ENCODE measurements at regions not wholly inside any gene's neighbourhood (a gene's known extent, or its start where the extent isn't known, plus 50 kb on each side); places are given as distances from the start of the nearest gene placed in this dataset.
"Not testable (repeated sequence)": the region's sequence is repeated elsewhere in the genome, so short reads cannot be mapped to it uniquely, and the experiment has no call there.

DNA sequence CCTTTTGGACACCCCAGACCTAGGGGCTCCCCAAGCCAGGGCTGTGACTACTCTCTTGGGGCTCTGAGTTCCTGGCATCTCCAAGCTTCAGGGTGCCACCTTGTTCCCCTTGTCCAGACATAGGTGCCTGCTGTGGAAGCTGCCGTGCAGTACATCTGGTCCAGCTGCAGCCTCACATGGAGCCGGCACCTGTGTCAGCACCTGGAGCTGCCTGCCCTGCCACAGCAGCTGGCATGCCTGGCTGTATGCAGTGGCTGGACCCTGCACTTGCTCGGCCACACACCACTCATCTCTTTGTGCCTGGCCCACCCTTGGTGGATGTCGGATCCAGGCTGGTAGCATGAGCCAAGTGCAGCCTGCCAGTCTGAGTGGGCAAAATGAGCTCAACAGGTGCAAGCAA lies 775.8 kb downstream of the CDH11 start:
- Histone ChIP-seq H3K36me3 (ENCODE audit: insufficient read depth, low read length) (no peaks in the 10 kb centered on the region), H3K9ac (ENCODE audit: low read depth, low read length) (no peak overlapping the region), H3K9me3 (ENCODE audit: control insufficient read depth, insufficient read depth, low read length) (no peaks in the 10 kb centered on the region), H3K4me1 (ENCODE audit: insufficient read depth, low read length) (no peaks in the 10 kb centered on the region)

DNA sequence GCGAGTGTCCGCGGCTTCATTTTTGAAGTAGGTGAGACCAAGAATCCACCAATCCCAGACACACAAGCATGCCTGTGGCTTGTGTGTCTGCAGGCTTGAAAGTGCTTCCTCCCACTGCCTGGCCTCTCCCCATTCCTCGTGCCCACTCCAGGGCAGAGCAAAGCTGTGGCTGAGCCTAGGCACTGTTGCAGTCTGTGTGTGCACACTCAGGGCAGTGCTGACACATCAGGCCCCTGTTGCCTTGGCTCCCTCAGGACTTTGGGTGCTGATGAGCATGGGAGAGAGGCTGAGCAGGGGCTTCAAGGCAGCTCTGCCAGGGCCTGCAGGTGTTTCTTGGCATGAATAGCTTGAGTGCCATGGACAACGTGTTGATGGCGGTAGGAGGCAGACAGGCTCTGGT lies 776.7 kb downstream of the CDH11 start:
- H3K9ac ChIP-seq (ENCODE audit: low read depth, low read length), result no peak overlapping the region
- no peaks in the 10 kb centered on the region for H3K36me3 ChIP-seq (ENCODE audit: insufficient read depth, low read length)
- H3K9me3 ChIP-seq (ENCODE audit: control insufficient read depth, insufficient read depth, low read length), result no peaks in the 10 kb centered on the region
- no peaks in the 10 kb centered on the region for H3K4me1 ChIP-seq (ENCODE audit: insufficient read depth, low read length)

DNA sequence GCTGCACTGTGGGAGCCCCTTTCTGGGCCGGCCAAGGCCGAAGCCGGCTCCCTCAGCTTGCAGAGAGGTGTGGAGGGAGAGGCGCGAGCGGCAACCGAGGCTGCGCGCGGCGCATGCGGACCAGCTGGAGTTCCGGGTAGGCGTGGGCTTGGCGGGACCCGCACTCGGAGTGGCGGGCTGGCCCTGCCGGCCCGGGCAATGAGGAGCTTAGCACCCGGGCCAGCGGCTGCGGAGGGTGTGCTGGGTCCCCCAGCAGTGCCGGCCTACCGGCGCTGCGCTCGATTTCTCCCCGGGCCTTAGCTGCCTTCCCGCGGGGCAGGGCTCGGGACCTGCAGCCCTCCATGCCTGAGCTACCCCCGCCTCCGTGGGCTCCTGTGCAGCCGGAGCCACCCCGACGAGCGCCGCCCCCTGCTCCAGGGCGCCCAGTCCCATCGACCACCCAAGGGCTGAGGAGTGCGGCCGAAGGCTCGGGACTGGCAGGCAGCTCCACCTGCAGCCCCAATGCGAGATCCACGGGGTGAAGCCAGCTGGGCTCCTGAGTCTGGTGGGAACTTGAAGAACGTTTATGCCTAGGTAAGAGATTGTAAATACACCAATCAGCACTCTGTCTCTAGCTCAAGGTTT lies 777.9 kb downstream of the CDH11 start:
- H3K36me3 ChIP-seq (ENCODE audit: insufficient read depth, low read length); H3K4me1 ChIP-seq (ENCODE audit: insufficient read depth, low read length); H3K9ac ChIP-seq (ENCODE audit: low read depth, low read length); H3K9me3 ChIP-seq (ENCODE audit: control insufficient read depth, insufficient read depth, low read length): not testable (repeated sequence)

DNA sequence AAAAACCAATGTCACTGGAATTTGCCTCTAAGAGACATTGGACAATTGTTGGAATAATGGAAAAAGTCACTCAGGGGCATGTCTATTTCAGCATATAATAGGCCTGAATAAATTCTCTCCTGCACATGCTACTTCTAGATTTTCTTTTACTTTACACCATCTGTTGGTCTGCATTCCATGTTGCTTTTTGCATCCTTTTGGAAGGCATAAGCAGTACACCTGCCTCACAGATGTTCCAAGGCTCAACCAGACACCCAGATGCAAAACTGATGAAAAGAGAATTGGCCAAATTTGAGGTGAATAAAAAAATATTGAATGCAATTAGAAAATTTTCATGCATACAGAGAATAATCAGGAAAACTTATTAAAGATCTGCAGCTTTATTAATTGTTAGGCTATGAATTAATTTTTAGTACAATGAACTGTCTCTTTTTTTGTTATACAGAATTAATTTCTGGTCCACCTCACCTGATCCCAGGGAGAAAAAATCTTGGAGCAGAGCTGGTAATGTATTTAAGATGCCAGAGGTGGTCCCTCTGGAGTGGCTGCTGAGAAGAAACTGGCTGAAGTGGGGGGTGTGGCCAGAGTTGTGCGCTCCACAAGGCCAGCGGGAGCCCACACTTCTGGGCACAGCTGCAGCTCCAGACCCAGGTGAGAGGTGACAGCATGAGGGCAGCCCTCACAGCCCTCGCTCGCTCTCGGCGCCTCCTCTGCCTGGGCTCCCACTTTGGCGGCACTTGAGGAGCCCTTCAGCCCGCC lies 778.6 kb downstream of the CDH11 start:
- H3K36me3 ChIP-seq (ENCODE audit: insufficient read depth, low read length), result no peaks in the 10 kb centered on the region
- H3K9ac ChIP-seq (ENCODE audit: low read depth, low read length), result no peak overlapping the region
- no peaks in the 10 kb centered on the region for H3K4me1 ChIP-seq (ENCODE audit: insufficient read depth, low read length)
- no peaks in the 10 kb centered on the region for H3K9me3 ChIP-seq (ENCODE audit: control insufficient read depth, insufficient read depth, low read length)

DNA sequence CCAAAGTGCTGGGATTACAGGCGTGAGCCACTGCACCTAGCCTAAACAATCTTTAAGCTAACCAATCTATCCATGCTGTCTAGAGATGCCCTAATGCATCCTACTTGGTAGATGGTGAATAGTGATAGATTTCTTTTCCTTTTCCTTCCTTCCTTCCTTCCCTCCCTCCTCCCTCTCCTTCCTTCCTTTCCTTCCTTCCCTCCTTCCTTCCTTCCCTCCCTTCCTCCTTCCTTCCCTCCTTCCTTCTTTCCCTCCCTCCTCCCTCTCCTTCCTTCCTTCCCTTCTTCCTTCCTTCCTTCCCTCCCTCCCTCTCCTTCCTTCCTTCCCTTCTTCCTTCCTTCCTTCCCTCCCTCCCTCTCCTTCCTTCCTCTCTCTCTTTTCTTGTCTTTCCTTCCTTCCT lies 780.5 kb downstream of the CDH11 start:
- not testable (repeated sequence) for H3K36me3 ChIP-seq (ENCODE audit: insufficient read depth, low read length); H3K9me3 ChIP-seq (ENCODE audit: control insufficient read depth, insufficient read depth, low read length); H3K9ac ChIP-seq (ENCODE audit: low read depth, low read length); H3K4me1 ChIP-seq (ENCODE audit: insufficient read depth, low read length)

DNA sequence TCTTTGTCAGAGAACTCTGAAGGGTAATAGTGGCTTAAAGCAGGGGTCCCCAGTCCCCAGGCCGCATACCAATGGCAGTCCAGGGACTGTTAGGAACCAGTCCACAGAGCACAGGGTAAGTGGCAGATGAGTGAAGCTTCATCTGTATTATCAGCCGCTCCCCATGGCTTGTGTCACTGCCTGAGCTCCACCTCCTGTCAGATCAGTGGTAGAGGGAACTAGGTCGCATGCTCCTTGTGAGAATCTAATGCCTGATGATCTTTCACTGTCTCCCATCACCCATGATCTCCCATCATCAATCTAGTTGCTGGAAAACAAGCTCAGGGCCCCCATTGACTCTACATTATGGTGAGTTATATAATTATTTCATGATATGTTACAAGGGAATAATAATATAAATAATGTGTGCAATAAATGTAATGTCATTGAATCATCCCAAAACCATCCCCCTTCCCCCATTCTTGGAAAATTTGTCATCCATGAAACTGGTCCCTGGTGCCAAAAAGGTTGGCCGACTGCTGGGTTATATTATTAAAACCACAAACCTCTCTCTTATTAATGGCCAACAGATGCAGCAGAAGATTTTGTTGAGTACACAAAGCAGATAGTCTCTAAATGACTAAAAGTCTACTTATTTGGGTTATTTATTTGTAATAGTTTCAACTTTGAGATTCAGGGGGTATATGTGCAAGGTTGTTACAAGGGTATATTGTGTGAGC lies 782.7 kb downstream of the CDH11 start:
- Histone ChIP-seq H3K9me3 (ENCODE audit: control insufficient read depth, insufficient read depth, low read length) (no peaks in the 10 kb centered on the region), H3K4me1 (ENCODE audit: insufficient read depth, low read length) (no peaks in the 10 kb centered on the region), H3K36me3 (ENCODE audit: insufficient read depth, low read length) (no peaks in the 10 kb centered on the region), H3K9ac (ENCODE audit: low read depth, low read length) (no peak overlapping the region)

DNA sequence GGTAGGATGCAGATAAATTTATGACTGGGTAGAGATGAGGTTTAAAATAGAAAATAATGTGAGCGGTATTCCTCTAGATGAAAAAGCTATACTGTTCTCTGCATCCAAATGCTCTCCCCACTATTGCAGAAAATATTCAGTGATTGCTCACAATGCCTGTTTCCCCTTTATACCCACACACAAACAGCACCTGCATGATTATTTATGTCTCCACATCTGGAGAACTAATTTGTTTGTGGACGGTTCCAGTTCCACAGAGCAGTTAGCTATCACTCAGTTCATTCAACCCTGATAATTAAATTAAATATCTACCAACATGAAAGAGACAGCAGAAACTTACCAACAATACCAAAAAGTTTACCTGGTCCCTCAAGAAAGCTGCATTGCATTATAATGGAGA lies 800.0 kb downstream of the CDH11 start:
- H3K36me3 ChIP-seq (ENCODE audit: insufficient read depth, low read length), result no peaks in the 10 kb centered on the region
- H3K9me3 ChIP-seq (ENCODE audit: control insufficient read depth, insufficient read depth, low read length), result no peaks in the 10 kb centered on the region
- H3K9ac ChIP-seq (ENCODE audit: low read depth, low read length), result no peak overlapping the region
- H3K4me1 ChIP-seq (ENCODE audit: insufficient read depth, low read length), result no peaks in the 10 kb centered on the region

DNA sequence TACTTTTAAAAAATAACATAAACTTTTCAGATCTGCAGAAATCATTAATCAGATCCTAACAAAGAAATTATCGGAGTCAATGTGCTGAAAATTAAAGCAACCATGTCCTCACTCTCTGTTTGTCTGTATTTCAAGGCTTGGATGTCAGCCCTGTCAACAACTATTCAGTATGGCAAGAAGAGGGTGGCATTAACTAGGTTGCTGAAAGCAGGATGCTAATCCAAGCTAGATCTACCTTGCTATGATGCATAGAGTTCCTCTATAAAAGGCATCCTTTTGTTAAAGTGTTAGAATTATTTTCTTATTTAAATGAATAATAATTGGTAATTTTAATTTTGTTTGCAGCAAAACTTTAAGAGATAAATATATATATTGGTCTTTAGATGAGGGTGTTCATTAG lies 800.8 kb downstream of the CDH11 start:
- Histone ChIP-seq H3K4me1 (ENCODE audit: insufficient read depth, low read length) (no peaks in the 10 kb centered on the region), H3K9me3 (ENCODE audit: control insufficient read depth, insufficient read depth, low read length) (no peaks in the 10 kb centered on the region), H3K36me3 (ENCODE audit: insufficient read depth, low read length) (no peaks in the 10 kb centered on the region), H3K9ac (ENCODE audit: low read depth, low read length) (no peak overlapping the region)

DNA sequence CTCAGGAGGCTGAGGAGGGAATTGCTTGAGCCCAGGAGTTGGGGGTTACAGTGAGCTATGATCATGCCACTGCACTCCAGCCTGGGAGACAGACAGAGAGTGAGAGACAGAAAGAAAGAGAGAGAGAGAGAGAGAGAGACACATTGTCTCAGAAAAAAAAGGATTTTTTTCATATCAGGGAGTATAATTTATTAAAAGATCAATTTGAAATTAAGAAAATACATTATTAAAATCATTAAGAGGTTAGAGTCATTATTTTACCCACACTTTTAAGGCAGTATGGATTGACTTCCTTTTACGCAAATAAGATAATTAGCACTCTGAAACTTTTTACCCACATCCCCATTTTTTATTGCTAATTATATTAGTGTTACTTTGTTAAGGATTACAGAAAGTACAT lies 804.3 kb downstream of the CDH11 start:
- H3K9ac ChIP-seq (ENCODE audit: low read depth, low read length), result no peak overlapping the region

DNA sequence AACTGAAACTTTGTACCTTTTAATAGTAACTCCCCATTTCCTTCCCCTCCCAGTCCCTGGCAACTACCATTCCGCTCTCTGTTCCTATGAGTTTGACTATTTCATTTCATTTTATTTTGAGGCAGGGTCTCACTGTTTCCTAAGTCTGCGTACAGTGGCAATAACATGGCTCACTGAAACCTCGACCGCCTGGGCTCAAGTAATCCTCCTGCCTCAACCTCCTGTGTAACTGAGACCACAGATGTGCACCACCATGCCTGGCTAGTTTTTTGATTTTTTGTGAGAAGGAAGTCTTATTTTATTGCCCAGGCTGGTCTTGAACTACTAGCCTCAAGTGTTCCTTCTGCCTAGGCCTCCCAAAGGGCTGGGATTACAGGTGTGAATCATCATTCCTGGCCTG lies 808.1 kb downstream of the CDH11 start:
- no peaks in the 10 kb centered on the region for H3K9me3 ChIP-seq (ENCODE audit: control insufficient read depth, insufficient read depth, low read length)
- H3K36me3 ChIP-seq (ENCODE audit: insufficient read depth, low read length), result no peaks in the 10 kb centered on the region
- H3K9ac ChIP-seq (ENCODE audit: low read depth, low read length), result no peak overlapping the region
- H3K4me1 ChIP-seq (ENCODE audit: insufficient read depth, low read length), result no peaks in the 10 kb centered on the region

More for the DNA sequence above, 804.3 kb downstream of the CDH11 start:
- H3K4me1 ChIP-seq (ENCODE audit: insufficient read depth, low read length), result no peaks in the 10 kb centered on the region
- H3K36me3 ChIP-seq (ENCODE audit: insufficient read depth, low read length), result no peaks in the 10 kb centered on the region
- no peaks in the 10 kb centered on the region for H3K9me3 ChIP-seq (ENCODE audit: control insufficient read depth, insufficient read depth, low read length)

DNA sequence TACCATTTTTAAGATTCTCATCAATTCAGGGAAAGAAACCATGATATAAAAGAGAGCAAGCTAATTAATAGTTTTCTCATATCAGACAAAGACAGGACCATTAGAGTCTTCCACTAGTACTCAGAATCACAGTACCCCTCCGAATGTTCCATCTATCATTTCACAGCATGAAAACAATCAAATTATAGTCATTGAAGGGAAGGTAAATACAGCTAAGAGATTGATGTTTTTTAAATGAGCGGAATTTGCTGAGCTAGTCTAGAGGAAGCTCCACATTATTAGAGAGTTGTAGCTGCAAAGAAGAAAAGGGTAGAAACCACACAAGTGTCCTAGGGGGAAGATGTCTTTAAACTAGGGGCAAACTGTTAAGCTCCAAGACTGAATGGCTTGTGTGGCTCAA lies 808.9 kb downstream of the CDH11 start:
- Histone ChIP-seq H3K36me3 (ENCODE audit: insufficient read depth, low read length) (no peaks in the 10 kb centered on the region), H3K9me3 (ENCODE audit: control insufficient read depth, insufficient read depth, low read length) (no peaks in the 10 kb centered on the region), H3K4me1 (ENCODE audit: insufficient read depth, low read length) (no peaks in the 10 kb centered on the region), H3K9ac (ENCODE audit: low read depth, low read length) (no peak overlapping the region)

DNA sequence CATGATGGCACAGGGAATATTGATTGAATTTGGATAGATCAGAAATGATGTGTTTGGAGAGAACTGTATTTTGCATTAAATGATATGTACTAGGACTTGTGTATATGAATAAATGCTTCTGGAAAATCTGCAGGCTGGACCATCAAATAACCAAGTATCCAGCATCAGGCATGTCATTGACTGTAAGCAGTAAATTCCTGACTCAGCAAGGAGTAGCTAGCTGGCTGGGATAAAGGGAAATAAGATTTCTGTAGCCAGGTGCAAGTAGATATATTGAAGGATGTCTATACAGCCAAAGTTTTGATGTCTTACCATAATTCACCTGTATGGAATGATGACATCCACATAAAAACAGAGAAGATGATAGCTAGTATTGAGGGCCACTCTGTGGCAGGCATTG lies 809.6 kb downstream of the CDH11 start:
- H3K36me3 ChIP-seq (ENCODE audit: insufficient read depth, low read length), result no peaks in the 10 kb centered on the region

DNA sequence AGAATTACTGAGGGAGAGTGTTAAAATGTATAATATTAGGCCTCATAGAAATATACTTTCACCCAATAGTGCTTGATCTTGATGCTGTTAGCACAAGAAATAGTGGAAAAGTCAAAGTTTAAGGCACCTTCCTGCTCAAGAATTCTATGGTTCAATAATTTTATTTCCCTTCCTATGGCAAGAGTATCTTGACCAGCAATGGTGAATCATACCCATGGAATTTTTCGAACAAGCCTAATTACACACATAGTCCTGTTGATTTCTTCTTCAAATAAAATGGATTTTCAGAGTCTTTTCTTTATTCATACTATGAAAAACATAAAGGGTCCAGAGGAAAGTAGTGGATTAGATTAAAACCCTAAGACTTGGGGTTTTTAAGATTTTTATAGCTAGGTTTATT lies 810.6 kb downstream of the CDH11 start:
- Histone ChIP-seq H3K9me3 (ENCODE audit: control insufficient read depth, insufficient read depth, low read length) (no peaks in the 10 kb centered on the region), H3K4me1 (ENCODE audit: insufficient read depth, low read length) (no peaks in the 10 kb centered on the region), H3K9ac (ENCODE audit: low read depth, low read length) (no peak overlapping the region), H3K36me3 (ENCODE audit: insufficient read depth, low read length) (no peaks in the 10 kb centered on the region)

More for the DNA sequence above, 809.6 kb downstream of the CDH11 start:
- Histone ChIP-seq H3K9ac (ENCODE audit: low read depth, low read length) (no peak overlapping the region), H3K4me1 (ENCODE audit: insufficient read depth, low read length) (no peaks in the 10 kb centered on the region), H3K9me3 (ENCODE audit: control insufficient read depth, insufficient read depth, low read length) (no peaks in the 10 kb centered on the region)

DNA sequence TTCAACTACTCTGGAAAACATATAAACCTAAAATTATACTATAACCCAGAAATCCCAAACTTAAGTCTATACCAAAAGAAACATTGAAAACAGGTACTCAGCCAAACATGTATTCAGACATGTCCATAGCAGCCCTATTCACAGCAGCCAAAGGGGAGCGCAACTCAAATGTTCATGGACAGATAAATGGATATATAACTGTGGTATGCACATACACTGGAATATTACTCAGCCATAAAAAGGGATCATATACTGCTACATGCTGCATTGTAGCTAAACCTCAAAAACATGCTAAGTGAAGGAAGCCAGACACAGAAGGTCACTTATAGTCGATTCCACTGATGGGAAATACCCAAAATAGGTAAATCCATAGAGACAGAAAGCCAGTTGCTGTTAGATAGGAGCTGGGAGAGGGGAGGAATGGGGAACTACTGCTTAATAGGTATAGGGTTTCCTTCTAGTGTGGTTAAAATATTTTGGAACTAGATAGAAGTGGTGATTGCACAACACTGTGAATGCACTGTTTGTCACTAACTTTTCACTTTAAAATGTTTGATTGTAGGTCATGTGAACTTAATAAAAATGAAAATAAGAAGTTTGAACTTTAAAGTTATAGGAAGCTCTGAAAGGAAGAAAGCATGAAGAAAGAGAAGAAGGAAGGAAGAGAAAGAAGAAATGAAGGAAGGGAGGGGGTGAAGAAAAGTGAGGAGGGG lies 812.3 kb downstream of the CDH11 start:
- Histone ChIP-seq H3K36me3 (ENCODE audit: insufficient read depth, low read length) (no peaks in the 10 kb centered on the region), H3K9me3 (ENCODE audit: control insufficient read depth, insufficient read depth, low read length) (no peaks in the 10 kb centered on the region), H3K4me1 (ENCODE audit: insufficient read depth, low read length) (no peaks in the 10 kb centered on the region), H3K9ac (ENCODE audit: low read depth, low read length) (no peak overlapping the region)
